T-helper 2 cell (primary cell): ENCODE measurements at regions not wholly inside any gene's neighbourhood (a gene's known extent, or its start where the extent isn't known, plus 50 kb on each side); places are given as distances from the start of the nearest gene placed in this dataset.
A peak's percentile ranks its signal among the peaks of the same experiment; 100 is the strongest.
"Not testable (repeated sequence)": the region's sequence is repeated elsewhere in the genome, so short reads cannot be mapped to it uniquely, and the experiment has no call there.

ENCODE experiments used
- DNase-seq, 5 experiments: peaks; one replicate each; pipeline versions ENCODE4 v3.0.0 to v3.0.0-alpha.2; 2012 to 2022

- no peak for DNase-seq
Measured at GRCh38 chr2:16785149-16785548, 119.5 kb upstream of the CYRIA start.

GRCh38 chr2:16784652-16785051 lies 119.0 kb upstream of the CYRIA start:
- no peak for DNase-seq

GRCh38 chr2:16777123-16777870 lies 111.7 kb upstream of the CYRIA start:
- DNase-seq, result no peak

GRCh38 chr2:16775899-16776231 lies 110.2 kb upstream of the CYRIA start:
- no peak for DNase-seq

GRCh38 chr2:16774980-16775898 lies 109.6 kb upstream of the CYRIA start:
- no peak for DNase-seq

- DNase-seq, result no peak
Measured at GRCh38 chr2:16774091-16774490, 108.5 kb upstream of the CYRIA start.

- DNase-seq, result peak in 1 of 5 experiments; percentile 12
Measured at GRCh38 chr2:16773080-16773713, 107.6 kb upstream of the CYRIA start.

- no peak for DNase-seq
Measured at GRCh38 chr2:16767789-16768476, 102.3 kb upstream of the CYRIA start.

- no peak for DNase-seq
Measured at GRCh38 chr2:16765356-16765755, 99.7 kb upstream of the CYRIA start.

- DNase-seq, result no peak
Measured at GRCh38 chr2:16764487-16764886, 98.9 kb upstream of the CYRIA start.

GRCh38 chr2:16763493-16763899 lies 97.9 kb upstream of the CYRIA start:
- no peak for DNase-seq

- DNase-seq, result no peak
Measured at GRCh38 chr2:16763056-16763455, 97.4 kb upstream of the CYRIA start.

GRCh38 chr2:16760426-16760825 lies 94.8 kb upstream of the CYRIA start:
- no peak for DNase-seq

- DNase-seq, result peak; percentile 9 to 62 (median 32)
Measured at GRCh38 chr2:16756831-16757644, 91.4 kb upstream of the CYRIA start.

- no peak for DNase-seq
Measured at GRCh38 chr2:16755442-16755841, 89.8 kb upstream of the CYRIA start.

- not testable (repeated sequence) for DNase-seq
Measured at GRCh38 chr2:16753025-16753424, 87.4 kb upstream of the CYRIA start.

GRCh38 chr2:16750925-16751214 lies 85.2 kb upstream of the CYRIA start:
- DNase-seq, result not testable (repeated sequence)

GRCh38 chr2:16750175-16750924 lies 84.7 kb upstream of the CYRIA start:
- DNase-seq, result no peak

GRCh38 chr2:16748511-16749266 lies 83.1 kb upstream of the CYRIA start:
- DNase-seq, result not testable (repeated sequence)

GRCh38 chr2:16747689-16748088 lies 82.1 kb upstream of the CYRIA start:
- peak in 1 of 5 experiments; percentile 6 for DNase-seq

- no peak for DNase-seq
Measured at GRCh38 chr2:16747257-16747656, 81.6 kb upstream of the CYRIA start.
